Calu3 (cell line): ENCODE measurements at regions not wholly inside any gene's neighbourhood (a gene's known extent, or its start where the extent isn't known, plus 50 kb on each side); places are given as distances from the start of the nearest gene placed in this dataset.
"Not testable (repeated sequence)": the region's sequence is repeated elsewhere in the genome, so short reads cannot be mapped to it uniquely, and the experiment has no call there.

Source experiments
- BruUV-seq: library from RNA; stranded (reverse); fragments of 400-500 nt; replicated peaks from 2 replicates; lab custom pipeline; 2021; lab: Mats Ljungman, UMichigan
- CTCF ChIA-PET: fragments of 300-600 bp; sonication (Branson Sonifier 250); formaldehyde crosslinking; loops from one replicate; lab custom pipeline; 2022; ENCODE audit warnings: antibody characterized with exemption; lab: Charles Lee
- DNase-seq: peaks from one replicate; pipeline ENCODE4 v3.0.0; 2022
- H3K27ac Mint-ChIP-seq: one replicate; pipeline ENCODE4 v1.8.0; 2022; ENCODE audit warnings: mixed read lengths; ENCODE audit not compliant: unreplicated experiment
- H3K27me3 Mint-ChIP-seq: one replicate; pipeline ENCODE4 v1.8.0; 2022; ENCODE audit warnings: mixed read lengths; ENCODE audit not compliant: unreplicated experiment
- H3K36me3 Mint-ChIP-seq: one replicate; pipeline ENCODE4 v1.8.0; 2022; ENCODE audit warnings: mild to moderate bottlenecking, moderate library complexity, mixed read lengths; ENCODE audit not compliant: insufficient read depth, unreplicated experiment
- H3K4me1 Mint-ChIP-seq: one replicate; pipeline ENCODE4 v1.8.0; 2022; ENCODE audit warnings: mild to moderate bottlenecking, low read depth, mixed read lengths; ENCODE audit not compliant: unreplicated experiment
- H3K4me3 Mint-ChIP-seq: one replicate; pipeline ENCODE4 v1.8.0; 2022; ENCODE audit warnings: mild to moderate bottlenecking, low read depth, moderate library complexity, mixed read lengths; ENCODE audit not compliant: unreplicated experiment
- H3K9me3 Mint-ChIP-seq: one replicate; pipeline ENCODE4 v1.8.0; 2022; ENCODE audit warnings: low read depth, mixed read lengths; ENCODE audit not compliant: unreplicated experiment
- intact Hi-C: fragments of 100-400 bp; cut with micrococcal nuclease; formaldehyde crosslinking; loops from one replicate; pipeline ENCODE4 v1.10.0; 2022; ENCODE audit not compliant: unreplicated experiment

GRCh38 chr9:67111733-67112132 lies 119.4 kb upstream of the SPATA31A3 start:
- H3K9me3 Mint-ChIP-seq, DNase-seq, BruUV-seq, H3K27me3 Mint-ChIP-seq, CTCF ChIA-PET, H3K4me3 Mint-ChIP-seq, H3K36me3 Mint-ChIP-seq, H3K4me1 Mint-ChIP-seq, intact Hi-C loops, H3K27ac Mint-ChIP-seq: not testable (repeated sequence)

DNA sequence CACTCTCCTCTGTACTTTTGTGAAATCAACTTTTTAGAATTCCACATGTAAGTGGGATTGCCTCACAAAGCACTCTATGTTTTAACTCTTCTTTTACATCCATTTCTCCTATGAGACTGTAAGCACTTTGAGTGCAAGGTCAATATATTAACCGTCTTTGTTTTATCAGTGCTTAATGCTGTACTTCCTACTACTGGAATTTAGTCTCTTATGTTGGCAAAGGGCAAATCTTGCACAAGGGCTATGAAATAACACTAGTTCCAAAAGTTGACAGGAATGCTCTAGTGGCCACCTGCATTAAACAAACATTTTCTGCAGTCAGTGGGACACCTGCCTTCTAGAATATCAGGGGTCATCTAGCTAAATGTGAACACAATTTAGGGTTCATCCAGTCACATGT lies 117.5 kb upstream of the SPATA31A3 start:
- DNase-seq, H3K9me3 Mint-ChIP-seq, H3K36me3 Mint-ChIP-seq, BruUV-seq, H3K27me3 Mint-ChIP-seq, intact Hi-C loops, H3K4me1 Mint-ChIP-seq, H3K27ac Mint-ChIP-seq, H3K4me3 Mint-ChIP-seq, CTCF ChIA-PET: not testable (repeated sequence)

DNA sequence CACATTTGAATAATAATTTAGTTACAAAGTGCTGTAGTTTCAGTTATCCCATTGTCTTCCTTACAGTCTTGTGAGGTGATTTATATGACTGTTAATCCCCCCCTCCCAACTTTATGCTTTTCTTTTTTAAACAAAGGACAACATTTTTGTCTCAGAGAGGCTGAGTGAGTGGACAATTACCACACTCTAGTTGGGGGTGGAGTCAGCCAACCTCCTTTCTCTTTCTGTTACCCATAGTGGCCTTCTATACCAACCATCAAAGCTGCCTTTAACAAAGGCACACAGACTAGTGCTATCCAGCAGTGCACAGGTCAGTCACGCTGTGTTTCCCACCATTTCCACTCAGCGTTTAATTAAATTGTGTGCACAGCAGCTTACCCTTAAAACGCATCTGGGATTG lies 114.3 kb upstream of the SPATA31A3 start:
- CTCF ChIA-PET, H3K27me3 Mint-ChIP-seq, H3K36me3 Mint-ChIP-seq, BruUV-seq, H3K4me1 Mint-ChIP-seq, DNase-seq, H3K9me3 Mint-ChIP-seq, intact Hi-C loops, H3K4me3 Mint-ChIP-seq, H3K27ac Mint-ChIP-seq: not testable (repeated sequence)

DNA sequence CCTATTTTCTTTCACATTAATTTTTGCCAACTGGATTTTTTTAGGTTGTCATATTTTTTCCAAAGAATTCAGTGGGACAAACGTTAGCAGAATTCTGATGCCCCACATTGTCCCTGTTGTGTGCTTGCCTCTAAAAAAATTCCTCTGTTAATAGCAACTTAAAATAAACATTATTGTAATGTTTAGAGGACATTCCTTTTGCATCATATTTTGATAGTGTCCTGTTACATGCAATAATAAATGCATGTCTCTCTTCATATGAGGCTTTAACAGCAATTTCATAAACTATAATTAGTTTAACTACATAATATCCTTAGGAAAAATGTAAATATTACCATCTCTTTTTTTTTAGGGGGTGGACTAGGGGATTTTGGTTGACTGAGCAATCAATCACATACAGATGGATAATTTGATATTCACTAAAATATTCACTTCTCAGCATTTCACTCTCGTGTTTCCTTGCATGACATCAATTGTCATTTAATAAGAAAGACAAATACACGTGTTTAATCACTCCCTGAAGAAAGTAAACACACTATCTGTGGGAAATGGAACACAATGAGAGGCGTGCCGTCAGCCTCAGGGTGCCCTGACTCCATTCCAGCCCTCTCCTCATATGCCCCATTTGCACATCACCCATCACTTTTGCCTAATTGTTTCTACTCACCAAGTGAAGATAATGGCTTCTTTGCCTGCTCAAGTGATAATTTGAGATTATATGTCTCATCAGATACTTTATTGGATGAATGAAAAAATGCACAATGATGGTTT lies 110.3 kb upstream of the SPATA31A3 start:
- H3K36me3 Mint-ChIP-seq, H3K27me3 Mint-ChIP-seq, intact Hi-C loops, H3K27ac Mint-ChIP-seq, H3K9me3 Mint-ChIP-seq, H3K4me1 Mint-ChIP-seq, BruUV-seq, CTCF ChIA-PET, DNase-seq, H3K4me3 Mint-ChIP-seq: not testable (repeated sequence)

- BruUV-seq, H3K27me3 Mint-ChIP-seq, H3K36me3 Mint-ChIP-seq, DNase-seq, CTCF ChIA-PET, H3K27ac Mint-ChIP-seq, intact Hi-C loops, H3K4me1 Mint-ChIP-seq, H3K9me3 Mint-ChIP-seq, H3K4me3 Mint-ChIP-seq: not testable (repeated sequence)
These were observed 98.8 kb upstream of the SPATA31A3 start for GRCh38 chr9:67091104-67091503.

DNA sequence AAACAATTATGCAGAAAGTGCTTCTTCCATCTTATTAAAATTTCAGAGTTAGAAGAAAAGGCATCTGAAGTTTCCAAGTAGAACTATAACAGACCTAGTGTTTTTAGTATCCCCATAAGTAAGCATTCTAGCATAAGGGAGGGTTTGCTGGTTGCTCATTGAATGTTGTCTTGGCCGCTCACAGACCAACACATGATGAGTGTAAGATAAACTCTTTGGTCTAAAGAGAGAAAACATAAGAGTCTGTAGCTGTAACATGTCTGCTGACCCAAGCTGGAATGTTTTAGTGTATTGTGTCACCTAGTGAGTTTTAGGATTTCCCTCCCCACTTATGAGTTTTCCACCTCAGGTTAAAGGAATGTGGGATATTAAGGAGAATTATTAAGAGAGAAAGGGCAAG lies 94.5 kb upstream of the SPATA31A3 start:
- H3K36me3 Mint-ChIP-seq, H3K9me3 Mint-ChIP-seq, intact Hi-C loops, BruUV-seq, H3K4me3 Mint-ChIP-seq, H3K4me1 Mint-ChIP-seq, H3K27ac Mint-ChIP-seq, DNase-seq, H3K27me3 Mint-ChIP-seq, CTCF ChIA-PET: not testable (repeated sequence)

GRCh38 chr9:67066140-67066539 lies 73.8 kb upstream of the SPATA31A3 start:
- intact Hi-C loops, H3K27ac Mint-ChIP-seq, BruUV-seq, CTCF ChIA-PET, DNase-seq, H3K4me1 Mint-ChIP-seq, H3K27me3 Mint-ChIP-seq, H3K4me3 Mint-ChIP-seq, H3K36me3 Mint-ChIP-seq, H3K9me3 Mint-ChIP-seq: not testable (repeated sequence)

DNA sequence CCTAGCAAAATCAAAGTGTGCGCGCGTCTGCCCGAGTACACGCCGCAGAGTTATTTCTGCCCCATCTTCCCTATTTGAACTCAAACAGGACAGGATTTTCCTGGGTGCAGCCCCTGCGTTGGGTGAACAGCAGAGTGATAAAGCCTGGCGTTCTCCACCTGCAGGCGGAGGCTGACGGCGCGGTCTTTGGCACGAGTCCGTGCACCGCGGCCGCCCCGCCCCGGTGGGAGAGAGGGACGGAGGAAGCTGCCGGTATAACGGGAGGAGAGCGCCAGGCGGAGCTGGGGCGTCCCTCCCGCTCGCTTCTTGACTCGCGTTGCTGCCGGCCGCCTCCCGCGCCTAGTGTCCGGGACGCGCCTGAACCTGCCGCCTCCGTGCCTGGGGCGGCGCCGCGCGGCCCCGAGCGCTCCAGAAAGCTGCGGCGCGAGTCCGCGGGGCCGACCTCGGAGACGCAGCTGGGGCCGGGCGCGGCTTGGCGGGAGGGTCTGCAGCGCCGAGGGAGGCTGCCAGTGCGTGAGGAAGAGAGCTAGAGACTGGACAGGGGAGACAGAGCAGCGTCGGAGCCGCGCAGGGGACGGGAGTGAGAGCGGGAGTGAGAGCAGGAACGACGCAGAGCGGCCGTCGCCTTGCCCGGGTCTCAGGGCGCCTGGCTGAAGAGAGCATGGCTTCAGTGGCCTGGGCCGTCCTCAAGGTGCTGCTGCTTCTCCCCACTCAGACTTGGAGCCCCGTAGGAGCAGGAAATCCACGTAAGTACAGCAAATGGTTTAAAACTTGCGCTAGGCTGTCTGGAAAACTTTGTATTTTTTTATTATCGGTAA lies 66.8 kb upstream of the SPATA31A3 start:
- CTCF ChIA-PET, H3K4me1 Mint-ChIP-seq, H3K27ac Mint-ChIP-seq, H3K9me3 Mint-ChIP-seq, intact Hi-C loops, H3K36me3 Mint-ChIP-seq, BruUV-seq, H3K27me3 Mint-ChIP-seq: not testable (repeated sequence)
- peak overlapping the region; percentile 65 for H3K4me3 Mint-ChIP-seq
- peak; percentile 69 for DNase-seq
